BE2C (cell line): ENCODE measurements at regions not wholly inside any gene's neighbourhood (a gene's known extent, or its start where the extent isn't known, plus 50 kb on each side); places are given as distances from the start of the nearest gene placed in this dataset.

Experiments used
- DNase-seq: peaks from one replicate; pipeline ENCODE4 v3.0.0-alpha.2; 2020
- H3K27me3 ChIP-seq: fragments of 250-450 bp; sonication (Bioruptor Pico); 2 replicates; pipeline ENCODE4 v1.5.1; 2020; ENCODE audit warnings: mild to moderate bottlenecking
- H3K36me3 ChIP-seq: fragments of 250-450 bp; sonication (Bioruptor Pico); 2 replicates; pipeline ENCODE4 v1.5.1; 2020; ENCODE audit warnings: mild to moderate bottlenecking
- H3K4me1 ChIP-seq: fragments of 250-450 bp; sonication (Bioruptor Pico); 2 replicates; pipeline ENCODE4 v1.5.1; 2020
- H3K4me3 ChIP-seq: 2 replicates; pipeline ENCODE4 v1.5.1; 2011; ENCODE audit warnings: low read depth, low read length
- H3K9me3 ChIP-seq: fragments of 250-450 bp; sonication (Bioruptor Pico); 2 replicates; pipeline ENCODE4 v1.5.1; 2020
- CTCF ChIP-seq: IDR thresholded peaks from 2 replicates; pipeline ENCODE4 v1.5.1; 2012; ENCODE audit warnings: mild to moderate bottlenecking, low read depth, low read length

- TF ChIP-seq CTCF = no peak
- Histone ChIP-seq H3K36me3 (no peaks in the 10 kb centered on the region), H3K4me1 (no peaks in the 10 kb centered on the region), H3K9me3 (no peaks in the 10 kb centered on the region), H3K27me3 (no peaks in the 10 kb centered on the region), H3K4me3 (no peak overlapping the region)
- no peak for DNase-seq
Observed at GRCh38 chr5:24376210-24376609, 268.6 kb downstream of the CDH10 start.

- no peaks in the 10 kb centered on the region for H3K27me3 ChIP-seq
- no peaks in the 10 kb centered on the region for H3K4me1 ChIP-seq
- no peaks in the 10 kb centered on the region for H3K36me3 ChIP-seq
- DNase-seq = no peak
- H3K4me3 ChIP-seq = no peak overlapping the region
- no peak for TF ChIP-seq CTCF
- no peaks in the 10 kb centered on the region for H3K9me3 ChIP-seq
Observed at GRCh38 chr5:24376616-24377015, 268.2 kb downstream of the CDH10 start.

GRCh38 chr5:24381861-24382489 lies 262.8 kb downstream of the CDH10 start:
- Histone ChIP-seq H3K36me3 (no peaks in the 10 kb centered on the region; the same call in 1 of the 2 replicates), H3K9me3 (no peaks in the 10 kb centered on the region), H3K27me3 (no peaks in the 10 kb centered on the region), H3K4me1 (peaks cover 7% of the 10 kb centered on the region), H3K4me3 (no peak overlapping the region; the same call in 1 of the 2 replicates)
- no peak for DNase-seq
- no peak for TF ChIP-seq CTCF

GRCh38 chr5:24385070-24385469 lies 259.7 kb downstream of the CDH10 start:
- Histone ChIP-seq H3K4me1 (peaks cover 7% of the 10 kb centered on the region), H3K4me3 (no peak overlapping the region), H3K36me3 (no peaks in the 10 kb centered on the region; the same call in 1 of the 2 replicates), H3K27me3 (no peaks in the 10 kb centered on the region), H3K9me3 (no peaks in the 10 kb centered on the region)
- TF ChIP-seq CTCF = no peak
- DNase-seq = no peak

- TF ChIP-seq CTCF = no peak
- H3K4me1 ChIP-seq = peaks cover 9% of the 10 kb centered on the region
- H3K4me3 ChIP-seq = no peak overlapping the region
- H3K9me3 ChIP-seq = no peaks in the 10 kb centered on the region
- no peaks in the 10 kb centered on the region; the same call in 1 of the 2 replicates for H3K36me3 ChIP-seq
- no peaks in the 10 kb centered on the region for H3K27me3 ChIP-seq
- DNase-seq = no peak
Observed at GRCh38 chr5:24385617-24386016, 259.2 kb downstream of the CDH10 start.

GRCh38 chr5:24388448-24388847 lies 256.3 kb downstream of the CDH10 start:
- TF ChIP-seq CTCF = no peak
- Histone ChIP-seq H3K4me1 (peaks cover 17% of the 10 kb centered on the region), H3K9me3 (no peaks in the 10 kb centered on the region), H3K27me3 (no peaks in the 10 kb centered on the region), H3K36me3 (no peaks in the 10 kb centered on the region; the same call in 1 of the 2 replicates), H3K4me3 (no peak overlapping the region)
- DNase-seq = no peak
